ENCODE measurements at regions not wholly inside any gene's neighbourhood (a gene's known extent, or its start where the extent isn't known, plus 50 kb on each side); places are given as distances from the start of the nearest gene placed in this dataset.

DNA sequence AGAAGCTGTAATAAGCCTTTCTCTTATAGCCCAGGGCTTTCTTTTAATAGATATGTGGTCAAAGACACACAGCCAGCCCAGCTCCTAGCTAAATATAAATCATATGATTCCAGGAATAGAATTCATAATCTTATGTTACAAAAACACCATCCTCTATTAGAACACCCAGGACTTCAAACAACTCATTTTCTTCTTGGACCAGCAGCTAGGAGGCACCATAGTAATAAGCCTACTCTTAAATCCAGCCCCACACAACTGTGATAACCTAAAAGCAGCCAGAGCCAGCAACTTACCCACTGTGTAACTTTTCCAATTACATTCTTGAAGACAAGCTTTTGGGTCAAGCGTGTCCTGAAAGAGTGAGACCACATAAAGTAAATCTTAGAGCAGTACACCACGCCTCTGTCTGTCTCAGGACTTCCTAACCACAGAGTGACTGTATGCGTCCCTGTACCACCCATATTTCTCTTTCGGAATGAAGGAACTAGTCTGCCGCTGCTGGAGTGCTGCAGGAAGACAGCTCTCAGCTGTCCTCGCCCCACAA is 223.8 kb downstream of the TLE1 start:
- ChIA-PET CTCF (interaction anchor here (0.8 kb wide), 1 partner anchor 39 kb away, joined by 3 read pairs; no protein-coding TSS in a partner anchor), SMC1A (ENCODE audit: uncharacterized antibody, unreplicated experiment) (no interaction called here), POLR2A (no interaction called here), RAD21 (ENCODE audit: unreplicated experiment) (no interaction called here)
- WGBS (ENCODE audit: insufficient coverage, insufficient replicate concordance, low lambda C conversion rate, missing lambda C conversion rate): 11% methylated on average over 6 of the region's 6 CpGs
- in situ Hi-C loops (cut with MboI) (no loop called here), intact Hi-C loops (cut with micrococcal nuclease; ENCODE audit: unreplicated experiment) (no loop called here)
- H3K4me3 ChIP-seq: no peak overlapping the region
- H3K79me2 ChIP-seq (ENCODE audit: control insufficient read depth, insufficient read depth, low read length): no peaks in the 10 kb centered on the region
- no peaks in the 10 kb centered on the region for H3K4me1 ChIP-seq (ENCODE audit: control insufficient read depth, insufficient read depth, low read length)
- no peak for ATAC-seq
- DNase-seq (ENCODE audit: low read depth, low spot score): no peak
- H4K20me1 ChIP-seq (ENCODE audit: control insufficient read depth, insufficient read depth): no peaks in the 10 kb centered on the region
- no peak overlapping the region for H2AFZ ChIP-seq (ENCODE audit: control insufficient read depth, low read depth, low read length)
- TF ChIP-seq STAT3 (IDR thresholded peaks at IDR 0.05; ENCODE audit: low read depth, low read length) (no peak), ESRRA (IDR thresholded peaks at IDR 0.05; ENCODE audit: low read length) (no peak)
- no peak overlapping the region for H3K9ac ChIP-seq (ENCODE audit: control insufficient read depth, insufficient read depth, low read length)
- no peak for FAIRE-seq
- H3K36me3 ChIP-seq (ENCODE audit: control insufficient read depth in 2 of 2, insufficient read depth in 2 of 2, low read length in 1 of 2): no peaks in the 10 kb centered on the region
- no TSS peak for BruUV-seq (replicated peaks)
- no peaks in the 10 kb centered on the region for H3K27me3 ChIP-seq (replicated peaks in 1 of 2; ENCODE audit: control insufficient read depth in 2 of 2, insufficient read depth in 2 of 2, low read length in 1 of 2)
- no peak overlapping the region for H3K4me2 ChIP-seq (ENCODE audit: control insufficient read depth, insufficient read depth)
- H3K27ac ChIP-seq (ENCODE audit: control insufficient read depth, insufficient read depth): no peak overlapping the region
- H3K9me3 ChIP-seq (replicated peaks; ENCODE audit: control insufficient read depth, insufficient read depth, low read length): no peaks in the 10 kb centered on the region

DNA sequence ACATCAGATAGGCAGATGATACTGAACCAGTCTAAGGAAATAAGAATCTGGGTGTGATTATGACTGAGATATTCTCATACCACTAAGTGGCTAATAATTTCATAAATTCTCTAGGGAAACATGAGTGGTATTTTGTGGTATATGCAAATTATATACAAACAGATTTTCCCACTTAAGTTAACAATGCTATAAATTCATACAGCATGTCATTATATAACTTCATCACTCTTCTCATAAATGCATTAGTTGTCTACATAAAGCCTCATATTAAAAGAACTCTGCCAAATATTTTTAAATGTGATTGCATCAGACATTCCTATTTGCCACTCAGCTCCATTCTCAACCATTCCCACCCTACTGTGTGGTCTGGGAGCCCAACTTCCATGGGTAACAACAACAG is 226.5 kb downstream of the TLE1 start:
- SMC1A ChIA-PET (ENCODE audit: uncharacterized antibody, unreplicated experiment): no interaction called here
- Histone ChIP-seq H4K20me1 (ENCODE audit: control insufficient read depth, insufficient read depth) (no peaks in the 10 kb centered on the region), H3K27me3 (replicated peaks in 1 of 2; ENCODE audit: control insufficient read depth in 2 of 2, insufficient read depth in 2 of 2, low read length in 1 of 2) (no peaks in the 10 kb centered on the region), H3K9ac (ENCODE audit: control insufficient read depth, insufficient read depth, low read length) (no peak overlapping the region), H3K4me3 (no peak overlapping the region), H2AFZ (ENCODE audit: control insufficient read depth, low read depth, low read length) (no peak overlapping the region), H3K27ac (ENCODE audit: control insufficient read depth, insufficient read depth) (no peak overlapping the region), H3K9me3 (replicated peaks; ENCODE audit: control insufficient read depth, insufficient read depth, low read length) (no peaks in the 10 kb centered on the region), H3K36me3 (ENCODE audit: control insufficient read depth in 2 of 2, insufficient read depth in 2 of 2, low read length in 1 of 2) (no peaks in the 10 kb centered on the region), H3K4me2 (ENCODE audit: control insufficient read depth, insufficient read depth) (no peak overlapping the region), H3K4me1 (ENCODE audit: control insufficient read depth, insufficient read depth, low read length) (no peaks in the 10 kb centered on the region), H3K79me2 (ENCODE audit: control insufficient read depth, insufficient read depth, low read length) (no peaks in the 10 kb centered on the region)
- POLR2A ChIA-PET: no interaction called here
- no peak for DNase-seq (ENCODE audit: low read depth, low spot score)
- RAD21 ChIA-PET (ENCODE audit: unreplicated experiment): no interaction called here
- in situ Hi-C loops (cut with MboI) (no loop called here), intact Hi-C loops (cut with micrococcal nuclease; ENCODE audit: unreplicated experiment) (no loop called here)
- CTCF ChIA-PET: no interaction called here
- no TSS peak for BruUV-seq (replicated peaks)
- FAIRE-seq: no peak
- no peak for ATAC-seq
- TF ChIP-seq NR2F1 (conservative IDR thresholded peaks at IDR 0.05) (no peak), BCL11A (IDR thresholded peaks at IDR 0.05; ENCODE audit: low read depth, low read length) (no peak), RB1 (IDR thresholded peaks at IDR 0.05; ENCODE audit: borderline replicate concordance) (no peak), CREM (IDR thresholded peaks at IDR 0.05; ENCODE audit: low read depth) (no peak), CREB1 (IDR thresholded peaks at IDR 0.05; ENCODE audit: low read depth) (no peak), SREBF2 (IDR thresholded peaks at IDR 0.05; ENCODE audit: low read length) (no peak), SUZ12 (IDR thresholded peaks at IDR 0.05; ENCODE audit: unreplicated experiment) (no peak), EP300 (IDR thresholded peaks at IDR 0.05; ENCODE audit: borderline replicate concordance in 1 of 2, control insufficient read depth in 1 of 2, low read depth in 2 of 2, low read length in 2 of 2) (no peak), SRF (IDR thresholded peaks at IDR 0.05; ENCODE audit: low read depth in 2 of 2, low read length in 2 of 2) (no peak), POU2F2 (IDR thresholded peaks at IDR 0.05; ENCODE audit: borderline replicate concordance, low read depth, low read length) (no peak), ETV6 (conservative IDR thresholded peaks at IDR 0.05 in 1 of 2, IDR thresholded peaks at IDR 0.05 in 1 of 2; ENCODE audit: borderline replicate concordance in 1 of 2, low read depth in 1 of 2) (no peak), YBX1 (IDR thresholded peaks at IDR 0.05) (no peak), ZNF24 (IDR thresholded peaks at IDR 0.05) (no peak)
- TF ChIP-seq, protein P1, sequence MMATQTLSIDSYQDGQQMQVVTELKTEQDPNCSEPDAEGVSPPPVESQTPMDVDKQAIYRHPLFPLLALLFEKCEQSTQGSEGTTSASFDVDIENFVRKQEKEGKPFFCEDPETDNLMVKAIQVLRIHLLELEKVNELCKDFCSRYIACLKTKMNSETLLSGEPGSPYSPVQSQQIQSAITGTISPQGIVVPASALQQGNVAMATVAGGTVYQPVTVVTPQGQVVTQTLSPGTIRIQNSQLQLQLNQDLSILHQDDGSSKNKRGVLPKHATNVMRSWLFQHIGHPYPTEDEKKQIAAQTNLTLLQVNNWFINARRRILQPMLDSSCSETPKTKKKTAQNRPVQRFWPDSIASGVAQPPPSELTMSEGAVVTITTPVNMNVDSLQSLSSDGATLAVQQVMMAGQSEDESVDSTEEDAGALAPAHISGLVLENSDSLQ (IDR thresholded peaks at IDR 0.05): no peak

All from GM12878 (cell line).